SK-N-SH (cell line): ENCODE measurements at regions not wholly inside any gene's neighbourhood (a gene's known extent, or its start where the extent isn't known, plus 50 kb on each side); places are given as distances from the start of the nearest gene placed in this dataset.

Experiments used
- CHD2 ChIP-seq: fragments of 150-350 bp; IDR thresholded peaks from 2 replicates; pipeline ENCODE4 v1.6.1; 2018; ENCODE audit warnings: low read length; ENCODE audit not compliant: partially characterized antibody
- EP300 ChIP-seq, 2 experiments: IDR thresholded peaks; 2 replicates each; pipeline versions ENCODE4 v1.4.0 to v1.6.1; 2012; ENCODE audit warnings: borderline replicate concordance in 1 of 2, low read depth in 1 of 2, low read length in 1 of 2
- JUND ChIP-seq: IDR thresholded peaks from 2 replicates; pipeline ENCODE4 v1.4.0; 2012
- RAD21 ChIP-seq: IDR thresholded peaks from 2 replicates; pipeline ENCODE4 v1.6.1; 2012; ENCODE audit warnings: mild to moderate bottlenecking, low read length
- RFX5 ChIP-seq: IDR thresholded peaks from 2 replicates; pipeline ENCODE4 v1.6.1; 2012; ENCODE audit warnings: mild to moderate bottlenecking, improper control_type of control experiment, low read length
- SMC3 ChIP-seq: IDR thresholded peaks from 2 replicates; pipeline ENCODE4 v1.6.1; 2012; ENCODE audit warnings: low read depth, low read length, improper control_type of control experiment
- TAF1 ChIP-seq: IDR thresholded peaks from 2 replicates; pipeline ENCODE4 v1.6.1; 2012; ENCODE audit warnings: low read depth, mild to moderate bottlenecking, low read length, moderate library complexity, borderline replicate concordance
- TEAD4 ChIP-seq: IDR thresholded peaks from 2 replicates; pipeline ENCODE4 v1.4.0; 2012; ENCODE audit warnings: mild to moderate bottlenecking, borderline replicate concordance; ENCODE audit not compliant: insufficient read depth
- TF ChIP-seq, protein P1 (sequence below): fragments of 200-600 bp; sonication (generic); IDR thresholded peaks from 2 replicates; pipeline ENCODE4 v1.6.1; 2017; ENCODE audit warnings: antibody characterized with exemption, mild to moderate bottlenecking, moderate library complexity
- TF ChIP-seq, protein P2 (sequence below): IDR thresholded peaks from 2 replicates; pipeline ENCODE4 v1.4.0; 2012; ENCODE audit warnings: low read depth, borderline replicate concordance
- TF ChIP-seq, protein P3 (sequence below): fragments of 150-350 bp; IDR thresholded peaks from 2 replicates; pipeline ENCODE4 v1.6.1; 2016; ENCODE audit warnings: mild to moderate bottlenecking, low read depth, low read length
- TF ChIP-seq, protein P4 (sequence below): IDR thresholded peaks from 2 replicates; pipeline ENCODE4 v1.4.0; 2012; ENCODE audit warnings: low read depth

DNA sequence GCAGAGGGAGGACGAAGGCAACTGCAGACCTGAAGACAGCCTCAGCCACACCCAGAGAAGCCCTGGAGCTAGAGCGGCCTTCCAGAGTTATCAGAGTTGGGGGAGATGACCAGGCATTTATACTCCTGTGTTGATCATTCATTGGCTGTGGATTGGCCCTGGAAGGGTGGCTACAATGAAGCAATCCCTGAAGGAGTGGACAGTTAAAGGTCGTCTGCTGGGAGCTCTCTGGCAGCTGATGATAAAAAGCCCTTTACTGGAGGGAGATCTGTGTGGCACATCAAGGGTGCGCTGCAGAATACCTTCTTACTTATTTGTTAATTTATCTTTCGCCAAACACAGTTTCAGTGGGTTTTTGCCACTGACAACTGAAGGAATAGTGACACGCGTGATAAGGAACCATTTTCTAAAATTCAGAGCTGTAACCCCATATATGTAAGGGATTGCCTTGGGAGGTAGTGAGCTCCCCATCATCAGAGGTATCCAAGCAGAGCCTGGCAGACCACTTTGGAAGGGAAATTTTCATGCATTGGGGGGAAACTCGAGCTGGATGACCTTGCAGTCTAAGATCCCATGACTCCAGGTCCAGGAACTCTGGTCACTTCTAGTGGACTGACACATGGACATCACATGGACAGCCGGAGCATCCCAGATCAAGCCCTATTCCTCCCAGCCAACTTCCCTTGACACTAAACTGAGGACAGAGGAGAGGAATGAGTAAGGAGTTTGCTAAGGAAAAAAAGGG, 126.4 kb upstream of the GADD45A start:
- TF ChIP-seq TAF1 = no peak
- TF ChIP-seq, protein P1, sequence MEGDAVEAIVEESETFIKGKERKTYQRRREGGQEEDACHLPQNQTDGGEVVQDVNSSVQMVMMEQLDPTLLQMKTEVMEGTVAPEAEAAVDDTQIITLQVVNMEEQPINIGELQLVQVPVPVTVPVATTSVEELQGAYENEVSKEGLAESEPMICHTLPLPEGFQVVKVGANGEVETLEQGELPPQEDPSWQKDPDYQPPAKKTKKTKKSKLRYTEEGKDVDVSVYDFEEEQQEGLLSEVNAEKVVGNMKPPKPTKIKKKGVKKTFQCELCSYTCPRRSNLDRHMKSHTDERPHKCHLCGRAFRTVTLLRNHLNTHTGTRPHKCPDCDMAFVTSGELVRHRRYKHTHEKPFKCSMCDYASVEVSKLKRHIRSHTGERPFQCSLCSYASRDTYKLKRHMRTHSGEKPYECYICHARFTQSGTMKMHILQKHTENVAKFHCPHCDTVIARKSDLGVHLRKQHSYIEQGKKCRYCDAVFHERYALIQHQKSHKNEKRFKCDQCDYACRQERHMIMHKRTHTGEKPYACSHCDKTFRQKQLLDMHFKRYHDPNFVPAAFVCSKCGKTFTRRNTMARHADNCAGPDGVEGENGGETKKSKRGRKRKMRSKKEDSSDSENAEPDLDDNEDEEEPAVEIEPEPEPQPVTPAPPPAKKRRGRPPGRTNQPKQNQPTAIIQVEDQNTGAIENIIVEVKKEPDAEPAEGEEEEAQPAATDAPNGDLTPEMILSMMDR = no peak
- no peak for TF ChIP-seq EP300 (IDR thresholded peaks at IDR 0.05; ENCODE audit: borderline replicate concordance in 1 of 2, low read depth in 1 of 2, low read length in 1 of 2)
- TF ChIP-seq, protein P2, sequence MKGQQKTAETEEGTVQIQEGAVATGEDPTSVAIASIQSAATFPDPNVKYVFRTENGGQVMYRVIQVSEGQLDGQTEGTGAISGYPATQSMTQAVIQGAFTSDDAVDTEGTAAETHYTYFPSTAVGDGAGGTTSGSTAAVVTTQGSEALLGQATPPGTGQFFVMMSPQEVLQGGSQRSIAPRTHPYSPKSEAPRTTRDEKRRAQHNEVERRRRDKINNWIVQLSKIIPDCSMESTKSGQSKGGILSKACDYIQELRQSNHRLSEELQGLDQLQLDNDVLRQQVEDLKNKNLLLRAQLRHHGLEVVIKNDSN = no peak
- TF ChIP-seq CHD2 = no peak
- no peak for TF ChIP-seq TEAD4
- TF ChIP-seq RFX5 = no peak
- TF ChIP-seq, protein P3, sequence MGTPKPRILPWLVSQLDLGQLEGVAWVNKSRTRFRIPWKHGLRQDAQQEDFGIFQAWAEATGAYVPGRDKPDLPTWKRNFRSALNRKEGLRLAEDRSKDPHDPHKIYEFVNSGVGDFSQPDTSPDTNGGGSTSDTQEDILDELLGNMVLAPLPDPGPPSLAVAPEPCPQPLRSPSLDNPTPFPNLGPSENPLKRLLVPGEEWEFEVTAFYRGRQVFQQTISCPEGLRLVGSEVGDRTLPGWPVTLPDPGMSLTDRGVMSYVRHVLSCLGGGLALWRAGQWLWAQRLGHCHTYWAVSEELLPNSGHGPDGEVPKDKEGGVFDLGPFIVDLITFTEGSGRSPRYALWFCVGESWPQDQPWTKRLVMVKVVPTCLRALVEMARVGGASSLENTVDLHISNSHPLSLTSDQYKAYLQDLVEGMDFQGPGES = no peak
- TF ChIP-seq SMC3 = no peak
- TF ChIP-seq, protein P4, sequence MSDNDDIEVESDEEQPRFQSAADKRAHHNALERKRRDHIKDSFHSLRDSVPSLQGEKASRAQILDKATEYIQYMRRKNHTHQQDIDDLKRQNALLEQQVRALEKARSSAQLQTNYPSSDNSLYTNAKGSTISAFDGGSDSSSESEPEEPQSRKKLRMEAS = no peak
- no peak for TF ChIP-seq JUND
- no peak for TF ChIP-seq RAD21
